ENCODE measurements at regions not wholly inside any gene's neighbourhood (a gene's known extent, or its start where the extent isn't known, plus 50 kb on each side); places are given as distances from the start of the nearest gene placed in this dataset.

- no peak for DNase-seq (ENCODE audit: low read depth)
- H3K4me3 ChIP-seq (ENCODE audit: low read length), result no peak overlapping the region
- TF ChIP-seq CTCF (IDR thresholded peaks at IDR 0.05; ENCODE audit: insufficient read depth, low read depth, low read length, missing control alignments), result no peak
These were observed 140.5 kb downstream of the C16orf95 start for GRCh38 chr16:87176735-87177134.

GRCh38 chr16:87177673-87178072 lies 139.5 kb downstream of the C16orf95 start:
- TF ChIP-seq CTCF (IDR thresholded peaks at IDR 0.05; ENCODE audit: insufficient read depth, low read depth, low read length, missing control alignments), result no peak
- no peak for DNase-seq (ENCODE audit: low read depth)

GRCh38 chr16:87178177-87178863 lies 138.9 kb downstream of the C16orf95 start:
- H3K4me3 ChIP-seq (ENCODE audit: low read length), result no peak overlapping the region
- no peak for TF ChIP-seq CTCF (IDR thresholded peaks at IDR 0.05; ENCODE audit: insufficient read depth, low read depth, low read length, missing control alignments)
- DNase-seq (ENCODE audit: low read depth), result no peak

More at GRCh38 chr16:87177673-87178072, 139.5 kb downstream of the C16orf95 start:
- H3K4me3 ChIP-seq (ENCODE audit: low read length), result no peak overlapping the region

- TF ChIP-seq CTCF (IDR thresholded peaks at IDR 0.05; ENCODE audit: insufficient read depth, low read depth, low read length, missing control alignments), result no peak
- DNase-seq (ENCODE audit: low read depth), result no peak
- H3K4me3 ChIP-seq (ENCODE audit: low read length), result no peak overlapping the region
These were observed 138.2 kb downstream of the C16orf95 start for GRCh38 chr16:87178977-87179376.

DNA sequence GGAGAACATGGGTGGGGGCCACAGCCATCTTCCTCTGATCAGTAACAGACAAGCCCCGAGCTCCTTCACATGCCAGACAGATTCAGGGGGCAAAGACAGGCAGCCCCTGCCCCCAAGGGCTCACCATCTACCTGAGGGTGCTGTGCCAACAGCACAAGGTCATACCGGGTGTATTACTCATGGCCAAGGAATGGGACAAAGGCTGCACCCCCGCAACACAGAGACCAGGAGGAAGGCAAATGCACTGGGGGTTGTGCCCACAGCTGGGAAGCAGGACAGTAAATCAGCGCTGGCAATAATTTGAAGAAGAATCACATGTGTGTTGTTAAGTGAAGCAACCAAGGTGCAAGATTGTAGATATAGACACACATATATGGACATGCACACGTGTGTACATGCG lies 137.1 kb downstream of the C16orf95 start:
- H3K4me3 ChIP-seq (ENCODE audit: low read length), result no peak overlapping the region
- TF ChIP-seq CTCF (IDR thresholded peaks at IDR 0.05; ENCODE audit: insufficient read depth, low read depth, low read length, missing control alignments), result no peak
- no peak for DNase-seq (ENCODE audit: low read depth)

DNA sequence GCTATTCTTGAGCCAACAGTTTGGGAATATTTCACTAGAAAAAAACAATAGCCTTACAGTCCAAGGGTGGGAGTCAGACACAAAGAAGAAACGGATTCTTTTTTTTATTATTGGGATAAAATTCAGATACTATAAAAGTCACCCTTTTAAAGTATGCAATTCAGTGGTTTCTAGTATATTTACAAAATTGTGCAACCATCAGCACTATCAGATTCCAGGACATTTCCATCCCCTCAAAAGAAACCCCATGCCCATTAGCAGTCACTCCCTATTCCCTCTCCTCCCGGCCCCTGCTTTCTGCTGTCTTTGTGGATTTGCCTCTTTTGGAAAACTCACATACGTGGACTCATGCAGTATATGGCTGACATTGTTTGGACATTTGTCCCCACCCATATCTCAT lies 134.4 kb downstream of the C16orf95 start:
- no peak for TF ChIP-seq CTCF (IDR thresholded peaks at IDR 0.05; ENCODE audit: insufficient read depth, low read depth, low read length, missing control alignments)
- no peak overlapping the region for H3K4me3 ChIP-seq (ENCODE audit: low read length)
- no peak for DNase-seq (ENCODE audit: low read depth)

- TF ChIP-seq CTCF (IDR thresholded peaks at IDR 0.05; ENCODE audit: insufficient read depth, low read depth, low read length, missing control alignments), result no peak
- H3K4me3 ChIP-seq (ENCODE audit: low read length), result no peak overlapping the region
- no peak for DNase-seq (ENCODE audit: low read depth)
These were observed 133.5 kb downstream of the C16orf95 start for GRCh38 chr16:87183647-87184046.
